ENCODE measurements at regions not wholly inside any gene's neighbourhood (a gene's known extent, or its start where the extent isn't known, plus 50 kb on each side); places are given as distances from the start of the nearest gene placed in this dataset.
"Not testable (repeated sequence)": the region's sequence is repeated elsewhere in the genome, so short reads cannot be mapped to it uniquely, and the experiment has no call there.

DNA sequence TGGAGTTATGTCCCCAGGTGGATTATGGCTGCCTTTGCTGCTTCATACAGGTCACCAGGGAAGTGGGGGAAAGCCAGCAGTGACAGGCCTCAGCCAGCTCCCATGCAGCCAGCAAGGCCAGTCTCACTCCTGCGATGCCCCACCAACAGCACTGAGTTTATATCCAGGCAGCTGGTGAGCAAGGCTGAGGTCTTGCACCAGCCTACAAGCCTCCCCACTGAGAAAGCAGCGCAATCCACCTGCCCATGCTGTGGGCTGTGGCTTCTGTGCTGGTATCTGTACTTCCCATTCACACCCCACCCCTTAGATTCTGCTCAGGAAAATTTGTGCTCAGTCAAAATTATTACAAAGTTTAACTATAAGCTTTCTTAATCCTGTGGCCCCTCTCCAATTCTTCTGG, 153.5 kb downstream of the HHIP start:
- DNase-seq (ENCODE audit: low read depth in 4 of 4, low spot score in 2 of 4) = no peak

- DNase-seq (ENCODE audit: low read depth in 4 of 4, low spot score in 2 of 4) = no peak
These were observed 155.8 kb downstream of the HHIP start for GRCh38 chr4:144801731-144802130.

DNA sequence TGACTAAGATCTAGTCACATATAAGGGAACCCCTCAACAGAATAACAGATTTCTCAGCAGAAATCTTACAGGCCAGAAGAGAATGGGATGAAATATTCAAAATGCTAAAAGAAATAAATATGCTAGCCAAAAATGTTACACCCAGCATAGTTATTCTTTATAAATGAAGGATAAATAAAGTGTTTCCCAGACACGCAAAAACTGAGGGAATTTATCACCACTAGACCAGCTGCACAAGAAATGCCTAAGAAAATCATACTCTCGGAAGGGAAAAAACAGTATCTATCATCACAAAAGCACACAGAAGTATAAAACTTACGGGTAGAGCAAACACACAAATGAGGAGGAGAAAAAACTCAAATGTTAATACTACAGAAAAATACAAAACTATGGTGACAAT, 162.1 kb downstream of the HHIP start:
- no peak for DNase-seq (ENCODE audit: low read depth in 4 of 4, low spot score in 2 of 4)

GRCh38 chr4:144809056-144809640, 163.2 kb downstream of the HHIP start:
- no peak for DNase-seq (ENCODE audit: low read depth in 4 of 4, low spot score in 2 of 4)

GRCh38 chr4:144816668-144817067, 170.7 kb downstream of the HHIP start:
- no peak for DNase-seq (ENCODE audit: low read depth in 4 of 4, low spot score in 2 of 4)

DNA sequence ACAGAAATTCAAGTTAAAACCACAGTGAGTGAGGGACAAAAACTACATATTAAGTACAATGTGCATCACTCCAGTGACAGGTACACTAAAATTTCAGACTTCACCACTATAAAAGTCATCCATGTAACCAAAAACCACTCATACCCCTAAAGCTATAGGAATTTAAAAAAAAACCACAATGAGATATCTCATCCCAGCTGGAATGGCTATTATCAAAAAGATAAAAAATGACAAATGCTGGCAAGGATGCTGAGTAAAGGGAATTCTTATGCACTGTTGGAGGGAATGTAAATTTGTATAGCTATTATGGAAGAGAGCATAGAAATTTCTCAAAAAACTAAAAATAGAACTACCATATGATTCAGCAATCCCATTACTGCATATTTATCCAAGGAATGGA, 171.1 kb downstream of the HHIP start:
- no peak for DNase-seq (ENCODE audit: low read depth in 4 of 4, low spot score in 2 of 4)

- no peak for DNase-seq (ENCODE audit: low read depth in 4 of 4, low spot score in 2 of 4)
These were observed 172.2 kb downstream of the HHIP start for GRCh38 chr4:144818136-144818535.

DNA sequence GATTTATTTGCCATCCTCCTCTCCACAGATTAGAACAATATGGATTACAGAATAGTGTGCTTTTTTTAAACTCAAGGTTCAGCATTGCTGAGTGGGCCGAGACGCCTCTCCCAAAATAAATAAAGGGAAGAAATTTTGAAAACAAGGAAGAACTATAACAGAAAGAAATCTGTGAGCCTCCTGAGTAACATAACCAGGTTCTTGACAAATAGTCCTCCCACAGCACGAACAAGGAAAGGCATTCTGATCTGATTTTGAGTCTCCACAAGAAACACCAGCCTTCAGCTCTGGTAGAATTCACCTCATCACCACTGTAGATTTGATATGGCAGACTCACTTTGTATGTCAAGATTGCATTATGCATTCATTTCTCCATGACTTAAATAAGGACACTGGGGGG, 173.6 kb downstream of the HHIP start:
- DNase-seq (ENCODE audit: low read depth in 4 of 4, low spot score in 2 of 4) = no peak

GRCh38 chr4:144820011-144820727, 174.2 kb downstream of the HHIP start:
- DNase-seq (ENCODE audit: low read depth in 4 of 4, low spot score in 2 of 4) = no peak

DNA sequence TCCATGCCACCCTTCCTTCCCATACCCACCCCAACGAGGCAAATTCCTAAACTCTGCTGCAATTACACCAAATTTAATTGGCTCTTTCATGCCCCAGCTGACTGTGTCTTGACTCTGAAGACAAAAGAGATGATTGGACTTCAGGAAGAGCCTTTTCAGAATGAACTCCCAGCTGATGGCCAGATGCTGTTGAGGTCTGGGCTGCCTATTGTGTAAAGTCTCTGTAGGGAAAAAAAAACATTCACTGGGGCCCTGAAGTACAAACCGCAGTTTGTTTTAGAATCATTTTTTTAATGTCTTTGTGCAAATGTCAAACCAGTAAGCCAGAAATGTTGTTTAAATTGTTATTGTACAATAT, 174.8 kb downstream of the HHIP start:
- DNase-seq (ENCODE audit: low read depth in 4 of 4, low spot score in 2 of 4) = no peak

DNA sequence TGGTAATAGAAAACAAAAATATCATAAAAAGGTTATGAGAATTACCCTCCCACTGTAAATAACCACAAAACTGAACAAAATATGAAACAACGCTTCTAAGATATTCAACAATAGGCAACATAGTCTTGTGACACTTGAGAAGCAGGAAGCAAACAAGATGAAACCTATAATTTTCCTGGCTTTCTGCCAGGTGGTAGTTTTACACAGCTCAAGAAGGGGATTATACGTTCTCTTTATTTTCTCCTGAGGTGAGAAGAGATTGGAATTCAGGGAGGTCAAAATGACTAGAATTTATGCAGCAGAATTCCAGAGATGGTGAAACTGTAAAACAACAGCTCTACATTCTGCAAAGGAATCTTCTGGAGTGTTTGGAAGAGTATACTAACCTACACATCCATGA, 186.0 kb downstream of the HHIP start:
- DNase-seq (ENCODE audit: low read depth in 4 of 4, low spot score in 2 of 4) = no peak

DNA sequence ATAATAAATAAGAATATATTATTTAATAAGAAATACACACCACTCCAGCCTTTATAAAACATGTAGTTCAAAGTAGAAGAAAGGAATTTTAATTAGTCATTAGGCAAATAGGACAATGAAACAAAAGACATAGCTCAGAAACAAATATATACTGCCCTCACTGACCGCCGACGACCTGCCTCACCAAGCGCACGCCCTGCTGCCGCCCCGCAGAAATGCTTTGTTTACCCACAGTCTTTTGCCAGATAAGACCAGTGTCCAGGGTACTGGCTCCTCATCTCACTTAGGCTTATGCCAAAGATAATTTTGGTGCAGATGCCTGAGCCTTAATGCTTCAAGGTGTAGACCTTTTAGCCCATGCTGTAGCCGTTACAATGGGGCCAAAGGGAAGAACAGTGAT, 199.5 kb downstream of the HHIP start:
- no peak for DNase-seq (ENCODE audit: low read depth in 4 of 4, low spot score in 2 of 4)

GRCh38 chr4:144851948-144852347, 206.0 kb downstream of the HHIP start:
- DNase-seq (ENCODE audit: low read depth in 4 of 4, low spot score in 2 of 4) = no peak

DNA sequence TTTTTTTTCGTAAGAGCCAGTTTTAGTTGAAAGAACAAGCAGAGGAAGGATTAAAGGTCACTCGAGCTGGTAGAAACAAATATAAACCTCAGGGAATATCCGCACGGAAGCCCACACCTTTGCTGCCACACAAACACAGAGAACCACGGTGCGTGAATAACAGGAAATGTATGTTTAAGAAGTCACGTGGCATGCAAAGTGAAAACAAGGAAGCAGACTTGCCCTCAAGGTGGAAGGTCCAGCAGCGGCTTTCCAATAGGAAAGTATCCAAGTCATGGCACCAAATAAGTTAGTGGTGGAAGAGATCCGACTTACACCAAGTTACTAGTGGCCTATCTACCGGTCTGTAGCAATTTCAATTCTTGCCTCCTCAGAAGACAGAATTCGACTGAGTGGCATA, 215.5 kb downstream of the HHIP start:
- no peak for DNase-seq (ENCODE audit: low read depth in 4 of 4, low spot score in 2 of 4)

GRCh38 chr4:144862210-144862609, 216.3 kb downstream of the HHIP start:
- no peak for DNase-seq (ENCODE audit: low read depth in 4 of 4, low spot score in 2 of 4)

- DNase-seq (ENCODE audit: low read depth in 4 of 4, low spot score in 2 of 4) = not testable (repeated sequence)
These were observed 218.9 kb downstream of the HHIP start for GRCh38 chr4:144864891-144865290.

DNA sequence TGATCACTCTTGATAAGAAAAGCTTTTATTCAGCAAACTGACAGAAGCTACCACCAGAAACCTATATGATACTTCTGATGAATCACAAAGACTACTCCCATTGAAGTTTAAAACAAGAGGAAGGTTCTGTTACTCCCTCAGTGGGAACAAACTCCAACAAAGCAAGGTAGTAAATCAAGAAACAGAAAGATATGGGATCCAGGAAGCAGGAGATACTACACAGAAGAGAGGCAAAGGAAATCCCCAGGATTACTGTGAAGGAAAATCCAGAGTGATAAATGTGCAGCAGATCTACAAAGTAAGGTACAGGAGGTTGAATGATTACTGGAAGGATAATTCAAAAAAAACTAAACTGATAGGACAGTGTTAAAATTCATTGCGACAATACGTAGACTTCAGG, 222.4 kb downstream of the HHIP start:
- DNase-seq (ENCODE audit: low read depth in 4 of 4, low spot score in 2 of 4) = no peak

DNA sequence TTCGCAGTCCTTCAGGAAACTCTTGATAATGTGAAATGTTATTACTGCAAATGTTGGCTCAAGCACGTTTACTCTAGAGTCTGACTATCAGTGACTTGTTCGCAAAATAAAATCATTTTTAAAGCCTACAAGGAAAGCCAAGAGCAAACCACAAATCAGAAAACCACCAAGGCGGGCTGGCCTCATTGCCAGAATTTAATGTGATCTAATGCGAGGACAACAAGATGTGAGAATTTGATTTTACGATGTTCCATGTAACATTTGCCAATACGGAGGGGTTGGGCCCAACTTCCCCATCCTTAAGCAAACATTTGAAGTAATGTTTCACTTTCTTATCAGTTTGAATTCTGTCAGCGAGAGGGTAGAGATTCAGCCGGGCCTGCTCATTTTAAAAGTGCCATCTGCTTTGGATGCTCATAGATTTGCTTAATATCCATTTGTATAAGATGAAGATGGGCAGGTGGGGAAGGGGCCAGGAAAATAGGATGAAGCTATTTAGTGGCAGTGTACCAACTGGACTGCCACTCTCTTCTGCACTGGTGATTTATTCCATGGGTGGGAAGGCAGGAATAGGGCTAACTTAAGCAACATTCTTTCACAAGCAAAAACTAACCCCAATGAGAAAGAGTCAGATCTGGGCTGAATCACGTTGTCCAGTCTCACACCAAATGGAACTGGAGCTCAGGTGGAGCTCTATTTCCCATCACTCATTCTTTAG, 225.3 kb downstream of the ANAPC10 start:
- peak in 1 of 4 donors; percentile 5 for DNase-seq (ENCODE audit: low read depth in 4 of 4, low spot score in 2 of 4)

DNA sequence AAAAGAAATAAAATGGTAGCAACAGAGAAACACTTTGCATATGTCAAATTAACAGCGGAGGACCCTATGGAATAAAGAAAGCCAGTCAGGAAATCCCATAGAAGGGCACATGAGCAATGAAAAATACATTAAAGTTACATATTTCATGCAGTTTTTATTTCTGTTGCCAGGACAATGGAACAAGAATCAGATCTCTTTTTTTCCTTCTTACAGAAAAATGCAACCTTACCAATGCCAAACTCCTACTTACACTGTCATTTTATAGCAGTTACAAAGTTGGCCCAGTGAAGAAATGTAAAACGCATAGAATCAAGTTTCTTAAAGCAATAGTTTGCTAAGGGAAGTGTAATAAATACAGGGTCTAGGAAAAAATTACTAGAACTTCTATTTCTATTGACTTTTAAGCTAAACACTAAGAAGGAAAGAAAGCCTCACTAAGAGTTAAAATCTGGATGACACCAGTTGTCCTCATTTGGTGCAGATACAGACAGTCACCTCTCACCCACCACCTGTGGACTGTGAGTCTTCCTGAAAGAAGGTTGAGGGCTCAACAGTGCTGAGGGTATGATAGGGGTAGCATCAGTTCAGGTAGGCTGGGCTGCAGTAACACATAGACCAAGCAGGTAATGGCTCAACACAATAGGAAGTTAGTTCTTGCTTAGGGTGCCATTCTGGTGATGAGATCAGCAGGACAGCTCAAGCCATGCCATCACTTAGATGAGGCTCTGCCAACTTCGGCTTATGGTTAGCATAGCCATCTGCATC, 224.6 kb downstream of the ANAPC10 start:
- no peak for DNase-seq (ENCODE audit: low read depth in 4 of 4, low spot score in 2 of 4)

DNA sequence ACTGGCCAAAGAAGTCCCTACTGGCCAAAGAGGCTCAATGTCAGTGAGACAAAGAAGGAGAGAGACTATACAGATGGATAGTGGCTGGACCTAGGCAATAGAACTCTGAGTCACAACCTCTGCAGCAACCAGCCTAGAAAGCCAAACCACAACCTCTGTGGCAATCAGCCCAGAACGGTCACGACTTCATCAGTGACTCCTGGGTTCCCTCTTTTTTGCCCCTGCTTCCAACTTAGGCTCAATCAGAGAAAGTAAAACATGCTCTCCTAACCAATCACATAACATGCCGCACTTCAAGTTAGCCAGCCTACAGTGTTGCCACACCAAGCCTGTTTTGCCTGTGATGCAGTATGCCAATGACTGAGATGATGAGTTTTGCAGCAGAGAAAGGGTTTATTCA, 203.4 kb downstream of the ANAPC10 start:
- no peak for DNase-seq (ENCODE audit: low read depth in 4 of 4, low spot score in 2 of 4)

DNA sequence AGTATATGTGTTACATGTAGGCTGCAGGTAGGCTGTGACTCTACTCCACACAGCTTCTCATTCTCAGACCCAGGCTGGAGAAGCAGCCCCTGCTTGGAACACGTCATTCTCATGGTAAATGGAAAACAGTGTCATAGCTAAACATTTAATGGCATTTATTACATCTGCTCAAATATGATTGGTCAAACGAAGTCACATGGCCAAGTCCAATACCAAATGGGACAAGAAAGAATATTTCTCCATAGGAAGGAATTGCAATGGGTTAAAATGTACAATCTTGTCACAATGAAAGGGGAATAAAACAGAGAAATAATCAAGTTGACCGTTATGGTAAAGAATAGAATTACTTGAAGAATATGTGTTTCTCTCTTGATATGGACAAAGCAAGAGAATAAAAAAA, 198.6 kb downstream of the ANAPC10 start:
- no peak for DNase-seq (ENCODE audit: low read depth in 4 of 4, low spot score in 2 of 4)

All from left renal cortex interstitium (tissue), 4 donors.